Activated naive CD4-positive, alpha-beta T cell treated with anti-CD3 and anti-CD28 coated beads for 36 hours (primary cell): ENCODE measurements at regions not wholly inside any gene's neighbourhood (a gene's known extent, or its start where the extent isn't known, plus 50 kb on each side); places are given as distances from the start of the nearest gene placed in this dataset.

Experiments used
- CTCF ChIA-PET: fragments of 350-600 bp; sonication (Branson Sonifier 250); formaldehyde crosslinking; loops from one replicate; lab custom pipeline; 2021; ENCODE audit warnings: antibody characterized with exemption; lab: Charles Lee
- DNase-seq: peaks from one replicate; pipeline ENCODE4 v3.0.0-alpha.2; 2020
- H3K27ac Mint-ChIP-seq: one replicate; pipeline ENCODE4 v1.8.0; 2021; ENCODE audit warnings: mild to moderate bottlenecking, mixed read lengths
- H3K27me3 Mint-ChIP-seq: one replicate; pipeline ENCODE4 v1.8.0; 2021; ENCODE audit warnings: low read depth, mixed read lengths
- H3K36me3 Mint-ChIP-seq: one replicate; pipeline ENCODE4 v1.8.0; 2021; ENCODE audit warnings: low read depth, mixed read lengths
- H3K4me1 Mint-ChIP-seq: one replicate; pipeline ENCODE4 v1.8.0; 2021; ENCODE audit warnings: low read depth, mixed read lengths
- H3K4me3 Mint-ChIP-seq: one replicate; pipeline ENCODE4 v1.8.0; 2021; ENCODE audit warnings: mild to moderate bottlenecking, moderate library complexity, mixed read lengths
- H3K9me3 Mint-ChIP-seq: one replicate; pipeline ENCODE4 v1.8.0; 2021; ENCODE audit warnings: mixed read lengths
- intact Hi-C: fragments of 100-400 bp; cut with micrococcal nuclease; formaldehyde crosslinking; loops from one replicate; pipeline ENCODE4 v1.15.1; 2023

- H3K9me3 Mint-ChIP-seq, result no peaks in the 10 kb centered on the region
- no peak overlapping the region for H3K4me3 Mint-ChIP-seq
- H3K27ac Mint-ChIP-seq, result no peak overlapping the region
- intact Hi-C loops, result no loop called here
- no peaks in the 10 kb centered on the region for H3K27me3 Mint-ChIP-seq
- H3K36me3 Mint-ChIP-seq, result no peaks in the 10 kb centered on the region
- CTCF ChIA-PET, result no interaction called here
- DNase-seq, result no peak
- H3K4me1 Mint-ChIP-seq, result peaks cover 3% of the 10 kb centered on the region
Measured at GRCh38 chr3:171959532-171960089, 79.8 kb upstream of the FNDC3B start.

- Mint-ChIP-seq H3K27me3 (no peaks in the 10 kb centered on the region), H3K4me3 (no peak overlapping the region), H3K9me3 (no peaks in the 10 kb centered on the region), H3K36me3 (no peaks in the 10 kb centered on the region), H3K27ac (no peak overlapping the region), H3K4me1 (peaks cover 3% of the 10 kb centered on the region)
- CTCF ChIA-PET, result no interaction called here
- DNase-seq, result no peak
- intact Hi-C loops, result no loop called here
Measured at GRCh38 chr3:171960159-171960558, 79.2 kb upstream of the FNDC3B start.

GRCh38 chr3:171962137-171962720, 77.1 kb upstream of the FNDC3B start:
- Mint-ChIP-seq H3K36me3 (no peaks in the 10 kb centered on the region), H3K4me1 (peaks cover 5% of the 10 kb centered on the region), H3K27ac (no peak overlapping the region), H3K9me3 (no peaks in the 10 kb centered on the region), H3K4me3 (no peak overlapping the region), H3K27me3 (no peaks in the 10 kb centered on the region)
- intact Hi-C loops, result no loop called here
- DNase-seq, result no peak
- CTCF ChIA-PET, result interaction anchor here (0.6 kb wide), 1 partner anchor 109 kb away, joined by 3 read pairs; no protein-coding TSS in a partner anchor

GRCh38 chr3:171963546-171963945, 75.8 kb upstream of the FNDC3B start:
- no peaks in the 10 kb centered on the region for H3K36me3 Mint-ChIP-seq
- CTCF ChIA-PET, result no interaction called here
- no peaks in the 10 kb centered on the region for H3K27me3 Mint-ChIP-seq

GRCh38 chr3:171965067-171965712, 74.2 kb upstream of the FNDC3B start:
- CTCF ChIA-PET, result no interaction called here
- no peaks in the 10 kb centered on the region for H3K36me3 Mint-ChIP-seq
- H3K4me3 Mint-ChIP-seq, result no peak overlapping the region
- peaks cover 5% of the 10 kb centered on the region for H3K4me1 Mint-ChIP-seq
- DNase-seq, result no peak
- intact Hi-C loops, result no loop called here
- no peak overlapping the region for H3K27ac Mint-ChIP-seq
- H3K9me3 Mint-ChIP-seq, result no peaks in the 10 kb centered on the region
- H3K27me3 Mint-ChIP-seq, result no peaks in the 10 kb centered on the region

More at GRCh38 chr3:171963546-171963945, 75.8 kb upstream of the FNDC3B start:
- Mint-ChIP-seq H3K4me3 (no peak overlapping the region), H3K9me3 (no peaks in the 10 kb centered on the region), H3K4me1 (peaks cover 5% of the 10 kb centered on the region), H3K27ac (no peak overlapping the region)
- intact Hi-C loops, result no loop called here
- DNase-seq, result no peak

- Mint-ChIP-seq H3K27me3 (no peaks in the 10 kb centered on the region), H3K9me3 (no peaks in the 10 kb centered on the region), H3K27ac (no peak overlapping the region), H3K36me3 (no peaks in the 10 kb centered on the region), H3K4me3 (no peak overlapping the region), H3K4me1 (peaks cover 4% of the 10 kb centered on the region)
- DNase-seq, result no peak
- intact Hi-C loops, result no loop called here
- CTCF ChIA-PET, result no interaction called here
Measured at GRCh38 chr3:171966533-171967136, 72.7 kb upstream of the FNDC3B start.

- no peaks in the 10 kb centered on the region for H3K36me3 Mint-ChIP-seq
- H3K9me3 Mint-ChIP-seq, result no peaks in the 10 kb centered on the region
- intact Hi-C loops, result no loop called here
- H3K27me3 Mint-ChIP-seq, result no peaks in the 10 kb centered on the region
- peaks cover 4% of the 10 kb centered on the region for H3K4me1 Mint-ChIP-seq
- H3K4me3 Mint-ChIP-seq, result no peak overlapping the region
- CTCF ChIA-PET, result no interaction called here
- H3K27ac Mint-ChIP-seq, result no peak overlapping the region
- no peak for DNase-seq
Measured at GRCh38 chr3:171967137-171967783, 72.1 kb upstream of the FNDC3B start.

- CTCF ChIA-PET, result interaction anchor here (0.6 kb wide), 1 partner anchor 54 kb away, joined by 4 read pairs; no protein-coding TSS in a partner anchor
- Mint-ChIP-seq H3K9me3 (no peaks in the 10 kb centered on the region), H3K27ac (no peak overlapping the region), H3K27me3 (no peaks in the 10 kb centered on the region), H3K36me3 (no peaks in the 10 kb centered on the region), H3K4me1 (peaks cover 4% of the 10 kb centered on the region), H3K4me3 (no peak overlapping the region)
- intact Hi-C loops, result no loop called here
- no peak for DNase-seq
Measured at GRCh38 chr3:171967932-171968678, 71.3 kb upstream of the FNDC3B start.

GRCh38 chr3:171970301-171970788, 69.0 kb upstream of the FNDC3B start:
- CTCF ChIA-PET, result no interaction called here
- Mint-ChIP-seq H3K4me1 (peaks cover 4% of the 10 kb centered on the region), H3K4me3 (no peak overlapping the region), H3K27ac (no peak overlapping the region), H3K36me3 (no peaks in the 10 kb centered on the region), H3K27me3 (no peaks in the 10 kb centered on the region), H3K9me3 (no peaks in the 10 kb centered on the region)
- no peak for DNase-seq
- intact Hi-C loops, result no loop called here

- Mint-ChIP-seq H3K4me1 (peaks cover 2% of the 10 kb centered on the region), H3K4me3 (no peak overlapping the region), H3K27ac (no peak overlapping the region), H3K27me3 (no peaks in the 10 kb centered on the region), H3K36me3 (no peaks in the 10 kb centered on the region), H3K9me3 (no peaks in the 10 kb centered on the region)
- intact Hi-C loops, result no loop called here
- DNase-seq, result no peak
- CTCF ChIA-PET, result interaction anchor here (0.6 to 0.8 kb wide), 2 partner anchors 360 to 638 kb away, joined by 3 to 4 read pairs; no protein-coding TSS in a partner anchor
Measured at GRCh38 chr3:171971919-171972514, 67.4 kb upstream of the FNDC3B start.

- no peaks in the 10 kb centered on the region for H3K36me3 Mint-ChIP-seq
- no peak overlapping the region for H3K4me3 Mint-ChIP-seq
- no peaks in the 10 kb centered on the region for H3K27me3 Mint-ChIP-seq
- no peak for DNase-seq
- intact Hi-C loops, result no loop called here
- peaks cover 2% of the 10 kb centered on the region for H3K4me1 Mint-ChIP-seq
- H3K9me3 Mint-ChIP-seq, result no peaks in the 10 kb centered on the region
- CTCF ChIA-PET, result interaction anchor here (0.7 kb wide), 1 partner anchor 731 kb away, joined by 3 read pairs; no protein-coding TSS in a partner anchor
- H3K27ac Mint-ChIP-seq, result no peak overlapping the region
Measured at GRCh38 chr3:171972871-171973348, 66.5 kb upstream of the FNDC3B start.
